Prostate gland (tissue), 2 donors: ENCODE measurements at regions not wholly inside any gene's neighbourhood (a gene's known extent, or its start where the extent isn't known, plus 50 kb on each side); places are given as distances from the start of the nearest gene placed in this dataset.

Experiments
- DNase-seq: peaks from one replicate; pipeline ENCODE4 v3.0.0-alpha.2; 2019; ENCODE audit warnings: low spot score
- H3K27ac ChIP-seq, 2 donors: fragments of 200-600 bp; sonication (generic); 2 replicates each; pipeline ENCODE4 v1.5.1; 2017 to 2019
- H3K27me3 ChIP-seq: fragments of 200-600 bp; sonication (generic); replicated peaks from 2 replicates; pipeline ENCODE4 v1.5.1; 2019; ENCODE audit not compliant: insufficient read depth
- H3K36me3 ChIP-seq, 2 donors: fragments of 200-600 bp; sonication (generic); 1 replicate in 1 of 2; 2 replicates in 1 of 2; pipeline versions ENCODE4 v1.5.1 to v1.8.1; 2017 to 2019
- H3K4me1 ChIP-seq: fragments of 200-600 bp; sonication (generic); replicated peaks from 2 replicates; pipeline ENCODE4 v1.5.1; 2019
- H3K4me3 ChIP-seq, 2 donors: fragments of 200-600 bp; sonication (generic); 2 replicates each; pipeline ENCODE4 v1.5.1; 2017 to 2019
- H3K9me3 ChIP-seq: fragments of 200-600 bp; sonication (generic); 2 replicates; pipeline ENCODE4 v1.5.1; 2017
- POLR2A ChIP-seq: fragments of 450-650 bp; IDR thresholded peaks from one replicate; pipeline ENCODE4 v1.6.1; 2016; ENCODE audit warnings: antibody characterized with exemption, mild to moderate bottlenecking
- POLR2AphosphoS5 ChIP-seq: sonication (generic); formaldehyde crosslinking; IDR thresholded peaks from one replicate; pipeline ENCODE4 v1.6.1; 2017; ENCODE audit warnings: antibody characterized with exemption
- WGBS: methylation state at CpG from one replicate; pipeline ENCODE4 v1.1.5; 2018; 5-methylcytosine and 5-hydroxymethylcytosine counted together
- intact Hi-C: fragments of 100-400 bp; cut with DNase I; formaldehyde crosslinking; loops from one replicate; pipeline ENCODE4 v1.14.2; 2022
- TF ChIP-seq, protein P1 (sequence below), 4 experiments: fragments of 200-600 bp in 2 of 4; fragments of 450-650 bp in 2 of 4; sonication (generic) in 2 of 4; IDR thresholded peaks; 1 replicate in 3 of 4; 2 replicates in 1 of 4; pipeline ENCODE4 v1.5.1; 2016 to 2019; ENCODE audit warnings: antibody characterized with exemption in 4 of 4, mild to moderate bottlenecking in 2 of 4, moderate library complexity in 2 of 4

GRCh38 chr3:164224126-164224525, 854.2 kb downstream of the SI start:
- 41% methylated on average over 1 of the region's 1 CpG for WGBS
- Histone ChIP-seq H3K4me1 (no peaks in the 10 kb centered on the region), H3K4me3 (no peak overlapping the region), H3K27me3 (no peaks in the 10 kb centered on the region), H3K9me3 (no peaks in the 10 kb centered on the region), H3K27ac (no peak overlapping the region), H3K36me3 (no peaks in the 10 kb centered on the region)
- DNase-seq, result no peak
- intact Hi-C loops, result no loop called here
- no peak for TF ChIP-seq POLR2AphosphoS5
- TF ChIP-seq, protein P1, sequence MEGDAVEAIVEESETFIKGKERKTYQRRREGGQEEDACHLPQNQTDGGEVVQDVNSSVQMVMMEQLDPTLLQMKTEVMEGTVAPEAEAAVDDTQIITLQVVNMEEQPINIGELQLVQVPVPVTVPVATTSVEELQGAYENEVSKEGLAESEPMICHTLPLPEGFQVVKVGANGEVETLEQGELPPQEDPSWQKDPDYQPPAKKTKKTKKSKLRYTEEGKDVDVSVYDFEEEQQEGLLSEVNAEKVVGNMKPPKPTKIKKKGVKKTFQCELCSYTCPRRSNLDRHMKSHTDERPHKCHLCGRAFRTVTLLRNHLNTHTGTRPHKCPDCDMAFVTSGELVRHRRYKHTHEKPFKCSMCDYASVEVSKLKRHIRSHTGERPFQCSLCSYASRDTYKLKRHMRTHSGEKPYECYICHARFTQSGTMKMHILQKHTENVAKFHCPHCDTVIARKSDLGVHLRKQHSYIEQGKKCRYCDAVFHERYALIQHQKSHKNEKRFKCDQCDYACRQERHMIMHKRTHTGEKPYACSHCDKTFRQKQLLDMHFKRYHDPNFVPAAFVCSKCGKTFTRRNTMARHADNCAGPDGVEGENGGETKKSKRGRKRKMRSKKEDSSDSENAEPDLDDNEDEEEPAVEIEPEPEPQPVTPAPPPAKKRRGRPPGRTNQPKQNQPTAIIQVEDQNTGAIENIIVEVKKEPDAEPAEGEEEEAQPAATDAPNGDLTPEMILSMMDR (IDR thresholded peaks at IDR 0.05), result no peak

- Histone ChIP-seq H3K36me3 (no peaks in the 10 kb centered on the region), H3K9me3 (no peaks in the 10 kb centered on the region), H3K4me1 (no peaks in the 10 kb centered on the region), H3K27ac (no peak overlapping the region), H3K27me3 (no peaks in the 10 kb centered on the region), H3K4me3 (no peak overlapping the region)
- intact Hi-C loops, result no loop called here
- 45% methylated on average over 3 of the region's 3 CpGs for WGBS
- DNase-seq, result no peak
- TF ChIP-seq POLR2AphosphoS5 (no peak), POLR2A (no peak)
- TF ChIP-seq, protein P1 (IDR thresholded peaks at IDR 0.05), result no peak
These were observed 856.1 kb downstream of the SI start for GRCh38 chr3:164222197-164222596.

DNA sequence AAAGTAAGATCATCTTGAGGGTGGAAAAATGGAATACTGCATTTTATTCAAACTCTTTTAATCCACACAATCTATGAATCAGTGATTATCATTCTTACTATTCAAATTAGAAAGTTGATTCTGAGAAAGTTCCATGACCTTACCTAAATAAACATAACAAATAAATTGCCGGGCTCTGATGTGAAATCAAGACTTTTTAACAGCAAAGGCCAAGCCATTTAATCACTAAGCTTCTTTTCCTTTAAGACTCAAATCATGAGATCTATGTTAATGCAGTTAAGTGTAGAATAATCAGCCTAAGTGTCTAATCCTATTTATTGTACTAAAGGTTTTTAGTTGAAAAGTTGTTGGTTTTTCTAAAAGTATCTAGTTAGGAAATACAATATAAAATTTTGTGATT, 857.0 kb downstream of the SI start:
- Histone ChIP-seq H3K9me3 (no peaks in the 10 kb centered on the region), H3K4me3 (no peak overlapping the region), H3K36me3 (no peaks in the 10 kb centered on the region), H3K27ac (no peak overlapping the region), H3K4me1 (no peaks in the 10 kb centered on the region), H3K27me3 (no peaks in the 10 kb centered on the region)
- intact Hi-C loops, result no loop called here
- DNase-seq, result no peak
- no peak for TF ChIP-seq POLR2A
- TF ChIP-seq, protein P1 (IDR thresholded peaks at IDR 0.05), result no peak
- TF ChIP-seq POLR2AphosphoS5, result no peak
- WGBS, result 69% methylated on average over 1 of the region's 1 CpG

DNA sequence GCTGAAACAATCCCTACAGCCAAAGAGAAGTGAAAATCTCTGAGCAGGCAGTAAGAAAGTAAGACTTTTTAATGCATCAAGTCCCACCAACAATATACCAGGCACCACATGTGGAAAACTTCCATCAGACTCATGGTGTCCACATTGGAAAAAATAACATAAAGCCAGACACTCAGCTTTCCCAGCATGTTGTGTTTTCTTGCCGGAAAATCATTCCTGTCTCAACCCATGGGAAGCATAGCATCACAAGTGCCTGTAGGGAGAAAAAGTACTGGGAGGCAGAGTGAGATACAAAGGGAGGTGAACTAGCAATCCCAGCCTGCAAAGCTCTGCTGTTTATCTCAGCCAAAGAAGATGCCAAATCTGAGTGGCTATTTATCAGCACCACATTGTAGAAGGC, 868.9 kb downstream of the SI start:
- Histone ChIP-seq H3K9me3 (no peaks in the 10 kb centered on the region), H3K36me3 (no peaks in the 10 kb centered on the region), H3K27me3 (no peaks in the 10 kb centered on the region), H3K4me1 (no peaks in the 10 kb centered on the region), H3K27ac (no peak overlapping the region), H3K4me3 (no peak overlapping the region)
- 89% methylated on average over 1 of the region's 1 CpG for WGBS
- no peak for DNase-seq
- TF ChIP-seq, protein P1 (IDR thresholded peaks at IDR 0.05), result no peak
- TF ChIP-seq POLR2AphosphoS5, result no peak
- no peak for TF ChIP-seq POLR2A
- intact Hi-C loops, result no loop called here

DNA sequence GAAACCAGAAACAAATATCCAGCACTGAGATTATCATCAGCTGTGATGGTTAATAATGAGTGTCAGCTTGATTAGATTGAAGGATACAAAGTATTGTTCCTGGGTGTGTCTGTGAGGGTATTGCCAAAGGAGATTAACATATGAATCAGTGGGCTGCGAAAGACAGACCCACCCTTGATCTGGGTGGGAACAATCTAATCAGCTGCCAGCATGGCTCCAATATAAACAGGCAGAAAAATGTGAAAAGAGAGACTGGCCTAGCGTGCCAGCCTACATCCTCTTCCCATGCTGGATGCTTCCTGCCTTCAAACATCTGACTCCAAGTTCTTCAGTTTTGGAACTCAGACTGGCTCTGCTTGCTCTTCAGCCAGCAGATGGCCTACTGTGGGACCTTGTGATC, 869.5 kb downstream of the SI start:
- Histone ChIP-seq H3K9me3 (no peaks in the 10 kb centered on the region), H3K27ac (no peak overlapping the region), H3K4me3 (no peak overlapping the region), H3K36me3 (no peaks in the 10 kb centered on the region), H3K27me3 (no peaks in the 10 kb centered on the region), H3K4me1 (no peaks in the 10 kb centered on the region)
- DNase-seq, result no peak
- intact Hi-C loops, result no loop called here
- TF ChIP-seq, protein P1 (IDR thresholded peaks at IDR 0.05), result no peak
- TF ChIP-seq POLR2A (no peak), POLR2AphosphoS5 (no peak)
- WGBS, result 76% methylated on average over 2 of the region's 2 CpGs
